ENCODE measurements at regions not wholly inside any gene's neighbourhood (a gene's known extent, or its start where the extent isn't known, plus 50 kb on each side); places are given as distances from the start of the nearest gene placed in this dataset.

GRCh38 chr2:219772697-219773096 is 145.3 kb downstream of the SLC4A3 start:
- peaks cover 7% of the 10 kb centered on the region for H3K9me3 Mint-ChIP-seq
- no peaks in the 10 kb centered on the region for H3K4me1 Mint-ChIP-seq
- H3K4me3 Mint-ChIP-seq: no peak overlapping the region
- TF ChIP-seq, protein P1, sequence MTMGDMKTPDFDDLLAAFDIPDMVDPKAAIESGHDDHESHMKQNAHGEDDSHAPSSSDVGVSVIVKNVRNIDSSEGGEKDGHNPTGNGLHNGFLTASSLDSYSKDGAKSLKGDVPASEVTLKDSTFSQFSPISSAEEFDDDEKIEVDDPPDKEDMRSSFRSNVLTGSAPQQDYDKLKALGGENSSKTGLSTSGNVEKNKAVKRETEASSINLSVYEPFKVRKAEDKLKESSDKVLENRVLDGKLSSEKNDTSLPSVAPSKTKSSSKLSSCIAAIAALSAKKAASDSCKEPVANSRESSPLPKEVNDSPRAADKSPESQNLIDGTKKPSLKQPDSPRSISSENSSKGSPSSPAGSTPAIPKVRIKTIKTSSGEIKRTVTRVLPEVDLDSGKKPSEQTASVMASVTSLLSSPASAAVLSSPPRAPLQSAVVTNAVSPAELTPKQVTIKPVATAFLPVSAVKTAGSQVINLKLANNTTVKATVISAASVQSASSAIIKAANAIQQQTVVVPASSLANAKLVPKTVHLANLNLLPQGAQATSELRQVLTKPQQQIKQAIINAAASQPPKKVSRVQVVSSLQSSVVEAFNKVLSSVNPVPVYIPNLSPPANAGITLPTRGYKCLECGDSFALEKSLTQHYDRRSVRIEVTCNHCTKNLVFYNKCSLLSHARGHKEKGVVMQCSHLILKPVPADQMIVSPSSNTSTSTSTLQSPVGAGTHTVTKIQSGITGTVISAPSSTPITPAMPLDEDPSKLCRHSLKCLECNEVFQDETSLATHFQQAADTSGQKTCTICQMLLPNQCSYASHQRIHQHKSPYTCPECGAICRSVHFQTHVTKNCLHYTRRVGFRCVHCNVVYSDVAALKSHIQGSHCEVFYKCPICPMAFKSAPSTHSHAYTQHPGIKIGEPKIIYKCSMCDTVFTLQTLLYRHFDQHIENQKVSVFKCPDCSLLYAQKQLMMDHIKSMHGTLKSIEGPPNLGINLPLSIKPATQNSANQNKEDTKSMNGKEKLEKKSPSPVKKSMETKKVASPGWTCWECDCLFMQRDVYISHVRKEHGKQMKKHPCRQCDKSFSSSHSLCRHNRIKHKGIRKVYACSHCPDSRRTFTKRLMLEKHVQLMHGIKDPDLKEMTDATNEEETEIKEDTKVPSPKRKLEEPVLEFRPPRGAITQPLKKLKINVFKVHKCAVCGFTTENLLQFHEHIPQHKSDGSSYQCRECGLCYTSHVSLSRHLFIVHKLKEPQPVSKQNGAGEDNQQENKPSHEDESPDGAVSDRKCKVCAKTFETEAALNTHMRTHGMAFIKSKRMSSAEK (CRISPR knock-in tag; IDR thresholded peaks at IDR 0.05; ENCODE audit: borderline replicate concordance): no peak
- no peak for TF ChIP-seq CREB1 (CRISPR knock-in tag; IDR thresholded peaks at IDR 0.05)
- TF ChIP-seq MXD4 (CRISPR knock-in tag; IDR thresholded peaks at IDR 0.05; ENCODE audit: borderline replicate concordance): no peak
- no peak for TF ChIP-seq ZNF138 (CRISPR knock-in tag; conservative IDR thresholded peaks at IDR 0.05)
- TF ChIP-seq, protein P2, sequence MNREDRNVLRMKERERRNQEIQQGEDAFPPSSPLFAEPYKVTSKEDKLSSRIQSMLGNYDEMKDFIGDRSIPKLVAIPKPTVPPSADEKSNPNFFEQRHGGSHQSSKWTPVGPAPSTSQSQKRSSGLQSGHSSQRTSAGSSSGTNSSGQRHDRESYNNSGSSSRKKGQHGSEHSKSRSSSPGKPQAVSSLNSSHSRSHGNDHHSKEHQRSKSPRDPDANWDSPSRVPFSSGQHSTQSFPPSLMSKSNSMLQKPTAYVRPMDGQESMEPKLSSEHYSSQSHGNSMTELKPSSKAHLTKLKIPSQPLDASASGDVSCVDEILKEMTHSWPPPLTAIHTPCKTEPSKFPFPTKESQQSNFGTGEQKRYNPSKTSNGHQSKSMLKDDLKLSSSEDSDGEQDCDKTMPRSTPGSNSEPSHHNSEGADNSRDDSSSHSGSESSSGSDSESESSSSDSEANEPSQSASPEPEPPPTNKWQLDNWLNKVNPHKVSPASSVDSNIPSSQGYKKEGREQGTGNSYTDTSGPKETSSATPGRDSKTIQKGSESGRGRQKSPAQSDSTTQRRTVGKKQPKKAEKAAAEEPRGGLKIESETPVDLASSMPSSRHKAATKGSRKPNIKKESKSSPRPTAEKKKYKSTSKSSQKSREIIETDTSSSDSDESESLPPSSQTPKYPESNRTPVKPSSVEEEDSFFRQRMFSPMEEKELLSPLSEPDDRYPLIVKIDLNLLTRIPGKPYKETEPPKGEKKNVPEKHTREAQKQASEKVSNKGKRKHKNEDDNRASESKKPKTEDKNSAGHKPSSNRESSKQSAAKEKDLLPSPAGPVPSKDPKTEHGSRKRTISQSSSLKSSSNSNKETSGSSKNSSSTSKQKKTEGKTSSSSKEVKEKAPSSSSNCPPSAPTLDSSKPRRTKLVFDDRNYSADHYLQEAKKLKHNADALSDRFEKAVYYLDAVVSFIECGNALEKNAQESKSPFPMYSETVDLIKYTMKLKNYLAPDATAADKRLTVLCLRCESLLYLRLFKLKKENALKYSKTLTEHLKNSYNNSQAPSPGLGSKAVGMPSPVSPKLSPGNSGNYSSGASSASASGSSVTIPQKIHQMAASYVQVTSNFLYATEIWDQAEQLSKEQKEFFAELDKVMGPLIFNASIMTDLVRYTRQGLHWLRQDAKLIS (CRISPR knock-in tag; IDR thresholded peaks at IDR 0.05; ENCODE audit: borderline replicate concordance): no peak
- TF ChIP-seq IRF2 (CRISPR knock-in tag; IDR thresholded peaks at IDR 0.05; ENCODE audit: borderline replicate concordance, low read depth): no peak
- TF ChIP-seq, protein P3, sequence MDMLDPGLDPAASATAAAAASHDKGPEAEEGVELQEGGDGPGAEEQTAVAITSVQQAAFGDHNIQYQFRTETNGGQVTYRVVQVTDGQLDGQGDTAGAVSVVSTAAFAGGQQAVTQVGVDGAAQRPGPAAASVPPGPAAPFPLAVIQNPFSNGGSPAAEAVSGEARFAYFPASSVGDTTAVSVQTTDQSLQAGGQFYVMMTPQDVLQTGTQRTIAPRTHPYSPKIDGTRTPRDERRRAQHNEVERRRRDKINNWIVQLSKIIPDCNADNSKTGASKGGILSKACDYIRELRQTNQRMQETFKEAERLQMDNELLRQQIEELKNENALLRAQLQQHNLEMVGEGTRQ (CRISPR knock-in tag; IDR thresholded peaks at IDR 0.05): no peak
- ATAC-seq (no peak), DNase-seq (ENCODE audit: low spot score) (no peak)
- POLR2A ChIA-PET: no interaction called here
- H3K27ac Mint-ChIP-seq: no peak overlapping the region
- H3K36me3 Mint-ChIP-seq: no peaks in the 10 kb centered on the region
- no peaks in the 10 kb centered on the region; the same call in 1 of the 2 replicates for H3K27me3 Mint-ChIP-seq (ENCODE audit: low read depth)
- CTCF ChIA-PET: no interaction called here

GRCh38 chr2:219775506-219775905 is 148.1 kb downstream of the SLC4A3 start:
- Mint-ChIP-seq H3K27ac (no peak overlapping the region), H3K27me3 (ENCODE audit: low read depth) (no peaks in the 10 kb centered on the region; the same call in 1 of the 2 replicates), H3K4me1 (no peaks in the 10 kb centered on the region), H3K4me3 (no peak overlapping the region), H3K36me3 (no peaks in the 10 kb centered on the region), H3K9me3 (peaks cover 1% of the 10 kb centered on the region)
- ATAC-seq: no peak
- CTCF ChIA-PET: no interaction called here
- POLR2A ChIA-PET: no interaction called here
- no peak for DNase-seq (ENCODE audit: low spot score)
- no peak for TF ChIP-seq ERG (CRISPR knock-in tag; IDR thresholded peaks at IDR 0.05)
- TF ChIP-seq CREM (CRISPR knock-in tag; IDR thresholded peaks at IDR 0.05): no peak
- TF ChIP-seq CREB1 (CRISPR knock-in tag; IDR thresholded peaks at IDR 0.05): no peak
- no peak for TF ChIP-seq PREB (CRISPR knock-in tag; IDR thresholded peaks at IDR 0.05; ENCODE audit: borderline replicate concordance)
- TF ChIP-seq CDX4 (CRISPR knock-in tag; IDR thresholded peaks at IDR 0.05; ENCODE audit: borderline replicate concordance): no peak
- TF ChIP-seq, protein P4, sequence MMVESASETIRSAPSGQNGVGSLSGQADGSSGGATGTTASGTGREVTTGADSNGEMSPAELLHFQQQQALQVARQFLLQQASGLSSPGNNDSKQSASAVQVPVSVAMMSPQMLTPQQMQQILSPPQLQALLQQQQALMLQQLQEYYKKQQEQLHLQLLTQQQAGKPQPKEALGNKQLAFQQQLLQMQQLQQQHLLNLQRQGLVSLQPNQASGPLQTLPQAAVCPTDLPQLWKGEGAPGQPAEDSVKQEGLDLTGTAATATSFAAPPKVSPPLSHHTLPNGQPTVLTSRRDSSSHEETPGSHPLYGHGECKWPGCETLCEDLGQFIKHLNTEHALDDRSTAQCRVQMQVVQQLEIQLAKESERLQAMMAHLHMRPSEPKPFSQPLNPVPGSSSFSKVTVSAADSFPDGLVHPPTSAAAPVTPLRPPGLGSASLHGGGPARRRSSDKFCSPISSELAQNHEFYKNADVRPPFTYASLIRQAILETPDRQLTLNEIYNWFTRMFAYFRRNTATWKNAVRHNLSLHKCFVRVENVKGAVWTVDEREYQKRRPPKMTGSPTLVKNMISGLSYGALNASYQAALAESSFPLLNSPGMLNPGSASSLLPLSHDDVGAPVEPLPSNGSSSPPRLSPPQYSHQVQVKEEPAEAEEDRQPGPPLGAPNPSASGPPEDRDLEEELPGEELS (CRISPR knock-in tag; IDR thresholded peaks at IDR 0.05): no peak
- TF ChIP-seq NFATC4 (CRISPR knock-in tag; IDR thresholded peaks at IDR 0.05): no peak
- no peak for TF ChIP-seq GRHL2 (CRISPR knock-in tag; IDR thresholded peaks at IDR 0.05; ENCODE audit: insufficient replicate concordance, severe bottlenecking)
- TF ChIP-seq, protein P5, sequence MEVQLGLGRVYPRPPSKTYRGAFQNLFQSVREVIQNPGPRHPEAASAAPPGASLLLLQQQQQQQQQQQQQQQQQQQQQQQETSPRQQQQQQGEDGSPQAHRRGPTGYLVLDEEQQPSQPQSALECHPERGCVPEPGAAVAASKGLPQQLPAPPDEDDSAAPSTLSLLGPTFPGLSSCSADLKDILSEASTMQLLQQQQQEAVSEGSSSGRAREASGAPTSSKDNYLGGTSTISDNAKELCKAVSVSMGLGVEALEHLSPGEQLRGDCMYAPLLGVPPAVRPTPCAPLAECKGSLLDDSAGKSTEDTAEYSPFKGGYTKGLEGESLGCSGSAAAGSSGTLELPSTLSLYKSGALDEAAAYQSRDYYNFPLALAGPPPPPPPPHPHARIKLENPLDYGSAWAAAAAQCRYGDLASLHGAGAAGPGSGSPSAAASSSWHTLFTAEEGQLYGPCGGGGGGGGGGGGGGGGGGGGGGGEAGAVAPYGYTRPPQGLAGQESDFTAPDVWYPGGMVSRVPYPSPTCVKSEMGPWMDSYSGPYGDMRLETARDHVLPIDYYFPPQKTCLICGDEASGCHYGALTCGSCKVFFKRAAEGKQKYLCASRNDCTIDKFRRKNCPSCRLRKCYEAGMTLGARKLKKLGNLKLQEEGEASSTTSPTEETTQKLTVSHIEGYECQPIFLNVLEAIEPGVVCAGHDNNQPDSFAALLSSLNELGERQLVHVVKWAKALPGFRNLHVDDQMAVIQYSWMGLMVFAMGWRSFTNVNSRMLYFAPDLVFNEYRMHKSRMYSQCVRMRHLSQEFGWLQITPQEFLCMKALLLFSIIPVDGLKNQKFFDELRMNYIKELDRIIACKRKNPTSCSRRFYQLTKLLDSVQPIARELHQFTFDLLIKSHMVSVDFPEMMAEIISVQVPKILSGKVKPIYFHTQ (CRISPR knock-in tag; IDR thresholded peaks at IDR 0.05): no peak

Measured in WTC11 (cell line).